ENCODE measurements at regions not wholly inside any gene's neighbourhood (a gene's known extent, or its start where the extent isn't known, plus 50 kb on each side); places are given as distances from the start of the nearest gene placed in this dataset.

GRCh38 chr1:221487781-221488524 is 253.9 kb downstream of the DUSP10 start:
- Mint-ChIP-seq H3K27me3 (ENCODE audit: low read depth) (peaks cover 7% of the 10 kb centered on the region), H3K4me3 (no peak overlapping the region), H3K27ac (no peak overlapping the region), H3K36me3 (ENCODE audit: low read depth) (no peaks in the 10 kb centered on the region), H3K4me1 (no peaks in the 10 kb centered on the region), H3K9me3 (no peaks in the 10 kb centered on the region)
- TF ChIP-seq CTCF (IDR thresholded peaks at IDR 0.05; ENCODE audit: unreplicated experiment in 3 of 3): no peak

DNA sequence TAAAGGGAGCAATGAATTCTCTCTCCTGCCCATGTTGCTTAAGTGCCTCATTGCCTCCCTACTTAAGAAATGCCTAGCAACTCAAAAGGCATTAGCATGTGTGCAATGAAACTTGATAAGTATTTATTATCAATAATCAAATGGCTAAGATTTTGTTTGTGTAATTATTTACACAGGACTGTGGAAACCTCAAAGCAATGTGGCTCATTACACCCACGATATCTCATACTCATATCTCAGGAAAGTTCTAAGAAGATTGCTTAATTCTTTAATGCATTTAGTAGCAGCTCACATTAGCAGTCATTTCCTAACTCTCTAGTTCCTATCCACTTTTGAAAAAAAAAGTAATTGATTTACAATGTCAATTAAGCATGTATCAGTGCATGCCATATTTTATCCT is 253.3 kb downstream of the DUSP10 start:
- no peaks in the 10 kb centered on the region for H3K9me3 Mint-ChIP-seq
- no peak overlapping the region for H3K4me3 Mint-ChIP-seq
- peaks cover 3% of the 10 kb centered on the region for H3K27me3 Mint-ChIP-seq (ENCODE audit: low read depth)
- H3K36me3 Mint-ChIP-seq (ENCODE audit: low read depth): no peaks in the 10 kb centered on the region
- TF ChIP-seq CTCF (IDR thresholded peaks at IDR 0.05; ENCODE audit: unreplicated experiment in 3 of 3): no peak
- H3K27ac Mint-ChIP-seq: no peak overlapping the region
- H3K4me1 Mint-ChIP-seq: no peaks in the 10 kb centered on the region

DNA sequence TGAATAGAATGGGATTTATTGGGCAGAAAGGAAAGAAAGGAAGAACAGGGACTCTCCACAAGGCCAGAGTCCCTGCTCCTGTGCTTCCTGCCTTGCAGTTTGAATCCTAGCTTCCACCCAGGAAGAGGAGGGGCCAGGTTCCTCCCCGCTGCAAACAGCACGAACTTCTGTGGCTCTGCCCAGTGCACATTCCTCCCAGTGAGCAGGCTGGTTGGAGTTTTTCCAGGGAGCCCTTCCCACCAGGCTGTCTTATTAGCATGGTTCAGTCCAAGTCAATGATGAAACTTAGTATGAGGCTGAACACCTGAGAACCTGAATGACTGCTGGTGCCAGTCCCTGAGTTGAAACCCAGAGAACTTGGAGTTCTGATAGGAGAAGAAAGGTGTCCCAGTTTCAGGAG is 247.2 kb downstream of the DUSP10 start:
- H3K27ac Mint-ChIP-seq: no peak overlapping the region
- H3K27me3 Mint-ChIP-seq (ENCODE audit: low read depth): peaks cover 9% of the 10 kb centered on the region
- no peaks in the 10 kb centered on the region for H3K9me3 Mint-ChIP-seq
- TF ChIP-seq CTCF (IDR thresholded peaks at IDR 0.05; ENCODE audit: unreplicated experiment in 3 of 3): no peak
- H3K4me1 Mint-ChIP-seq: peaks cover 4% of the 10 kb centered on the region
- no peak overlapping the region for H3K4me3 Mint-ChIP-seq
- no peaks in the 10 kb centered on the region for H3K36me3 Mint-ChIP-seq (ENCODE audit: low read depth)

GRCh38 chr1:221497046-221497445 is 244.8 kb downstream of the DUSP10 start:
- Mint-ChIP-seq H3K27ac (no peak overlapping the region), H3K4me3 (no peak overlapping the region), H3K9me3 (no peaks in the 10 kb centered on the region), H3K36me3 (ENCODE audit: low read depth) (no peaks in the 10 kb centered on the region), H3K4me1 (peaks cover 4% of the 10 kb centered on the region), H3K27me3 (ENCODE audit: low read depth) (peaks cover 9% of the 10 kb centered on the region)
- TF ChIP-seq CTCF (IDR thresholded peaks at IDR 0.05; ENCODE audit: unreplicated experiment in 3 of 3): no peak

GRCh38 chr1:221503268-221503667 is 238.6 kb downstream of the DUSP10 start:
- H3K36me3 Mint-ChIP-seq (ENCODE audit: low read depth): no peaks in the 10 kb centered on the region
- H3K4me1 Mint-ChIP-seq: no peaks in the 10 kb centered on the region
- no peak for TF ChIP-seq CTCF (IDR thresholded peaks at IDR 0.05; ENCODE audit: unreplicated experiment in 3 of 3)
- H3K27me3 Mint-ChIP-seq (ENCODE audit: low read depth): no peaks in the 10 kb centered on the region
- no peak overlapping the region for H3K27ac Mint-ChIP-seq
- peaks cover 30% of the 10 kb centered on the region for H3K9me3 Mint-ChIP-seq
- H3K4me3 Mint-ChIP-seq: no peak overlapping the region

All from nephron (organoid).